CD4-positive, alpha-beta T cell (primary cell): ENCODE measurements at regions not wholly inside any gene's neighbourhood (a gene's known extent, or its start where the extent isn't known, plus 50 kb on each side); places are given as distances from the start of the nearest gene placed in this dataset.

Experiments
- ATAC-seq: fragments of 200-7000 bp; cut with Tn5 transposase; one replicate; pipeline ENCODE4 v1.10.0; 2022; ENCODE audit warnings: mild to moderate bottlenecking; ENCODE audit not compliant: poor library complexity
- CTCF ChIA-PET: fragments of 350-600 bp; sonication (Branson Sonifier 250); formaldehyde crosslinking; loops from one replicate; lab custom pipeline; 2021; ENCODE audit warnings: antibody characterized with exemption, inconsistent platforms; lab: Charles Lee
- POLR2A ChIA-PET: fragments of 350-600 bp; sonication (Branson Sonifier 250); formaldehyde crosslinking; loops from one replicate; lab custom pipeline; 2021; ENCODE audit warnings: antibody characterized with exemption, inconsistent platforms; lab: Charles Lee
- DNase-seq, 14 experiments: peaks; one replicate each; pipeline ENCODE4 v3.0.0-alpha.2; 2013 to 2020; ENCODE audit warnings: mixed read lengths in 2 of 14
- H3K27ac ChIP-seq, 2 donors: one replicate each; pipeline versions ENCODE4 v1.5.1 to v1.7.0; 2013; ENCODE audit warnings: low read length in 2 of 2, low read depth in 1 of 2, mild to moderate bottlenecking in 1 of 2
- H3K27me3 ChIP-seq, 2 experiments: 1 replicate in 1 of 2; 2 replicates in 1 of 2; pipeline versions ENCODE4 v1.6.1 to v1.7.0; 2013; ENCODE audit warnings: low read length in 2 of 2, control low read depth in 1 of 2, mild to moderate bottlenecking in 1 of 2, moderate library complexity in 1 of 2; ENCODE audit not compliant: insufficient read depth in 2 of 2, control insufficient read depth in 1 of 2
- H3K36me3 ChIP-seq: one replicate; pipeline ENCODE4 v1.6.1; 2013; ENCODE audit warnings: low read length, control low read depth; ENCODE audit not compliant: insufficient read depth
- H3K4me1 ChIP-seq: one replicate; pipeline ENCODE4 v1.6.1; 2013; ENCODE audit warnings: low read length, control low read depth; ENCODE audit not compliant: insufficient read depth
- H3K4me3 ChIP-seq: one replicate; pipeline ENCODE4 v1.5.1; 2013; ENCODE audit warnings: mild to moderate bottlenecking, low read length, moderate library complexity
- H3K9me3 ChIP-seq, 2 experiments: 1 replicate in 1 of 2; 2 replicates in 1 of 2; pipeline versions ENCODE4 v1.6.1 to v1.7.0; 2013; ENCODE audit warnings: low read length in 2 of 2, mild to moderate bottlenecking in 2 of 2, control low read depth in 1 of 2, moderate library complexity in 1 of 2; ENCODE audit not compliant: control insufficient read depth in 1 of 2, insufficient read depth in 1 of 2
- H3K27ac Mint-ChIP-seq: one replicate; pipeline ENCODE4 v1.8.0; 2020; ENCODE audit warnings: mixed read lengths
- H3K27me3 Mint-ChIP-seq: one replicate; pipeline ENCODE4 v1.8.0; 2021; ENCODE audit warnings: mixed read lengths
- H3K36me3 Mint-ChIP-seq: one replicate; pipeline ENCODE4 v1.8.0; 2021; ENCODE audit warnings: low read depth, mixed read lengths
- H3K4me1 Mint-ChIP-seq: one replicate; pipeline ENCODE4 v1.8.0; 2021; ENCODE audit warnings: low read depth, mixed read lengths
- H3K4me3 Mint-ChIP-seq: one replicate; pipeline ENCODE4 v1.8.0; 2020; ENCODE audit warnings: mild to moderate bottlenecking, mixed read lengths
- H3K9me3 Mint-ChIP-seq: one replicate; pipeline ENCODE4 v1.8.0; 2020; ENCODE audit warnings: mixed read lengths
- intact Hi-C, 2 experiments: fragments of 100-400 bp; cut with DNase I in 1 of 2; cut with micrococcal nuclease in 1 of 2; formaldehyde crosslinking; loops; one replicate each; pipeline versions ENCODE4 v1.15.1 to v1.9.0; 2023 to 2025; cut with DNase I, micrococcal nuclease
- TF ChIP-seq, protein P1 (sequence below): fragments of 200-600 bp; IDR thresholded peaks from one replicate; pipeline ENCODE4 v1.8.0; 2022; ENCODE audit warnings: antibody characterized with exemption, mild to moderate bottlenecking

- DNase-seq (no peak), ATAC-seq (no peak)
- TF ChIP-seq, protein P1, sequence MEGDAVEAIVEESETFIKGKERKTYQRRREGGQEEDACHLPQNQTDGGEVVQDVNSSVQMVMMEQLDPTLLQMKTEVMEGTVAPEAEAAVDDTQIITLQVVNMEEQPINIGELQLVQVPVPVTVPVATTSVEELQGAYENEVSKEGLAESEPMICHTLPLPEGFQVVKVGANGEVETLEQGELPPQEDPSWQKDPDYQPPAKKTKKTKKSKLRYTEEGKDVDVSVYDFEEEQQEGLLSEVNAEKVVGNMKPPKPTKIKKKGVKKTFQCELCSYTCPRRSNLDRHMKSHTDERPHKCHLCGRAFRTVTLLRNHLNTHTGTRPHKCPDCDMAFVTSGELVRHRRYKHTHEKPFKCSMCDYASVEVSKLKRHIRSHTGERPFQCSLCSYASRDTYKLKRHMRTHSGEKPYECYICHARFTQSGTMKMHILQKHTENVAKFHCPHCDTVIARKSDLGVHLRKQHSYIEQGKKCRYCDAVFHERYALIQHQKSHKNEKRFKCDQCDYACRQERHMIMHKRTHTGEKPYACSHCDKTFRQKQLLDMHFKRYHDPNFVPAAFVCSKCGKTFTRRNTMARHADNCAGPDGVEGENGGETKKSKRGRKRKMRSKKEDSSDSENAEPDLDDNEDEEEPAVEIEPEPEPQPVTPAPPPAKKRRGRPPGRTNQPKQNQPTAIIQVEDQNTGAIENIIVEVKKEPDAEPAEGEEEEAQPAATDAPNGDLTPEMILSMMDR: no peak
- Histone ChIP-seq H3K27ac (no peak overlapping the region), H3K4me3 (no peak overlapping the region), H3K36me3 (no peaks in the 10 kb centered on the region), H3K27me3 (no peaks in the 10 kb centered on the region), H3K9me3 (no peaks in the 10 kb centered on the region), H3K4me1 (no peaks in the 10 kb centered on the region)
- intact Hi-C loops: no loop called here
- no peak overlapping the region for H3K4me3 Mint-ChIP-seq
- peaks cover 6% of the 10 kb centered on the region for H3K4me1 Mint-ChIP-seq
- ChIA-PET POLR2A (no interaction called here), CTCF (interaction anchor here (1.0 kb wide), 1 partner anchor 10 kb away, joined by 3 read pairs; no protein-coding TSS in a partner anchor)
- H3K27ac Mint-ChIP-seq: no peak overlapping the region
- H3K9me3 Mint-ChIP-seq: no peaks in the 10 kb centered on the region
- no peaks in the 10 kb centered on the region for H3K27me3 Mint-ChIP-seq
- H3K36me3 Mint-ChIP-seq: no peaks in the 10 kb centered on the region
These were observed 58.8 kb upstream of the NUDT4 start for GRCh38 chr12:93318720-93319522.

- intact Hi-C loops: no loop called here
- Mint-ChIP-seq H3K4me1 (peaks cover 6% of the 10 kb centered on the region), H3K27me3 (no peaks in the 10 kb centered on the region), H3K9me3 (no peaks in the 10 kb centered on the region), H3K27ac (no peak overlapping the region), H3K4me3 (no peak overlapping the region), H3K36me3 (no peaks in the 10 kb centered on the region)
- Histone ChIP-seq H3K27me3 (no peaks in the 10 kb centered on the region), H3K27ac (no peak overlapping the region), H3K4me3 (no peak overlapping the region), H3K9me3 (no peaks in the 10 kb centered on the region), H3K4me1 (no peaks in the 10 kb centered on the region), H3K36me3 (no peaks in the 10 kb centered on the region)
- DNase-seq (no peak), ATAC-seq (no peak)
- ChIA-PET CTCF (no interaction called here), POLR2A (no interaction called here)
- TF ChIP-seq, protein P1: no peak
These were observed 58.1 kb upstream of the NUDT4 start for GRCh38 chr12:93319523-93320050.

- Mint-ChIP-seq H3K4me3 (no peak overlapping the region), H3K27me3 (no peaks in the 10 kb centered on the region), H3K27ac (no peak overlapping the region), H3K36me3 (no peaks in the 10 kb centered on the region), H3K9me3 (no peaks in the 10 kb centered on the region), H3K4me1 (no peaks in the 10 kb centered on the region)
- H3K4me3 ChIP-seq: no peak overlapping the region
- H3K27ac ChIP-seq: no peak overlapping the region
- DNase-seq (no peak), ATAC-seq (no peak)
- no peaks in the 10 kb centered on the region for H3K4me1 ChIP-seq
- TF ChIP-seq, protein P1: no peak
- ChIA-PET CTCF (interaction anchor here (0.7 kb wide), 1 partner anchor 579 kb away, joined by 3 read pairs; no protein-coding TSS in a partner anchor), POLR2A (no interaction called here)
- intact Hi-C loops: no loop called here
- no peaks in the 10 kb centered on the region for H3K9me3 ChIP-seq
- no peaks in the 10 kb centered on the region for H3K27me3 ChIP-seq
- H3K36me3 ChIP-seq: no peaks in the 10 kb centered on the region
These were observed 54.9 kb upstream of the NUDT4 start for GRCh38 chr12:93322784-93323183.
